Renal cortical epithelial cell (primary cell): ENCODE measurements at regions not wholly inside any gene's neighbourhood (a gene's known extent, or its start where the extent isn't known, plus 50 kb on each side); places are given as distances from the start of the nearest gene placed in this dataset.
"Not testable (repeated sequence)": the region's sequence is repeated elsewhere in the genome, so short reads cannot be mapped to it uniquely, and the experiment has no call there.

Source experiments
- DNase-seq: peaks from one replicate; pipeline ENCODE4 v3.0.0-alpha.2; 2011; ENCODE audit warnings: low read depth

DNA sequence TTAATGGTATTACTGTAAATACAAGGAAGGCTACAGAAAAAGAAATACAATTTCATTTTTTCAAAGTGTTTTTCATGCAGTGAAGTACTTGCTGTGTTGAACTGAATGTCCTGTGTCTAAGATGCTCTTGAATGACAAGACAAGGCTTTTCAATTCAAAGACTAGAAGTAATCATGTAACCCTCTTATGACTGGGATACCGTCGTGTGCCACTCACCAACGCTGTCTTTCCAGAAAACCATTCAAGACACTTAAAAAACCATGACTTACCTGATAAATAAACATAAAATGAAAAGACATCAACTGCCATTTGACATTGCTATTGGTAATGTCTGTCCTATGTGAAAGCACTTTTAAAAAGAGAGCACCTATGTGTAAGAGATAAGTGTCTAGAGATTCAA, 183.1 kb upstream of the DPP10 start:
- no peak for DNase-seq

DNA sequence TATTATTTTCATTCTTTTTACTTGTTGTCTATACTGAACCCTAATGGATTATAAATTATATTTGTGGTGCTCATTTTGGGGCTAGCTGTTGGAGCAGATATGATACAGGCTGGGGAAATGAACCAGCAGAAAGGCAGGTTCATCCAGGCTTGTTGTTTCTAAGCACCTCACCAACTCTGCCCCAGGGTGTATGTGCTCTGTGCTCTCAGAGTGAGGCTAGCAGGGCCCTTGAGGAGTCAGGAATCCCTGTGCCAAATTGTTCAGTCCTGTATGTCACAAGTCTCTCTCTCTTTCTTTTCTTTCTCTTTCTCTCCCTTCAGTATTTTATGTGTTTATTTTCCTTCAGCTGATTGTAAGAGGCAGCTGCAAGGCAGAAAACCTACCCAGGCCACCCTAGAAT, 181.1 kb upstream of the DPP10 start:
- DNase-seq, result no peak

DNA sequence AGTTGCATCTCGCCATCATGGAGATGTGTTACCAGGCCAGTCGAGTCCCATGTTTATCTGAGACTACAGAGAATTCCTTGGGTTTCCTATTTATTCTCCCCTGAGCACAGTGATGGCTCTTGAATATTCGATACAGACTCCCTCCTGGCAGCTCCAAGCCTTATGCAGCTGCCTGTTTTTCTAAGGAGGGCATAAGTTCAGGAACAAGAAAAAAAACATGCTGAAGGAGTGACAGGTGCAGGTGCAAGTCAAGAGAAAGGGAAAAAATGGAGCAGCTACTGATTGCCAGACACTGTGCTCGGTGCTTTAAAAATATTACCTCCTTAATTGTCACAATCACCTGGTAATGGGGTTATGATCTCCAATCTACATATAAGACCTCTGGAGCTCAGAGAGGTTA, 177.2 kb upstream of the DPP10 start:
- DNase-seq, result no peak

DNA sequence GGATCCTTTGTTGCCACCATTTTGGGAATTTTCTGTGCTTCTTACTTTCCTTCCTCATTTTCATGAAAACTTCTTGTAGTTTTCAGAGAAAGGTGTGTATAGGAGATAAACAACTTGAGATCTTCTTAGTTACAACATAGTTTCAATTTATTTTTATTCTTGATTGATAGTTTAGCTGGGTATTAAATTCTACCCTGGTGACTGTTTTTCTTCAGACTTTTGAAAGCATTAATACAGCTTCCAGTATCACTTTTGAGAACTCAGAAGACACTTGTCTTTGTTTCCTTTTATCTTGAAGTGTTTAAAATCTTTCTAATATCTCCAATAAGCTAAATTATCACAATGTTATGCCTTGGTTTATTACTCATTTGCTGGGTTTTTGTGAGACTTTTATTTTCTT, 167.5 kb upstream of the DPP10 start:
- no peak for DNase-seq

DNA sequence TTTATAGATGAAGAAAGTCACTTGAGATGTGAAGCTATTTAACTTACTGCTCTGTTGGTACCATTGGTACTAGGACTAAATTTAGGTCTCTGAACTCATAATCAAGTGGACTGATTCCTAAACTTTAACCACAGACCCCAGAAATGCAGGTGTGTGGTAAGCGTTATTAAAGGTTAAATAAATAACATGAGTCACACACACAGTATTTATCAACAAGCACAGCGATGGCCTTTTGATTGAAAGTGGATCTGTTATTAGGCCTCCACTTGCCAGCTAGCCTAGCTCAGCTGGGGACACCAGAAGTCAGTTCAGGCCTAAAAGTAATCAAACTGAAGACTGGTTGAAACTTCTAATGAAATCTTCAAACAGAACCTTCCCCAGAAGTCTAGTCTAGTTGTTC, 161.3 kb upstream of the DPP10 start:
- DNase-seq, result no peak

DNA sequence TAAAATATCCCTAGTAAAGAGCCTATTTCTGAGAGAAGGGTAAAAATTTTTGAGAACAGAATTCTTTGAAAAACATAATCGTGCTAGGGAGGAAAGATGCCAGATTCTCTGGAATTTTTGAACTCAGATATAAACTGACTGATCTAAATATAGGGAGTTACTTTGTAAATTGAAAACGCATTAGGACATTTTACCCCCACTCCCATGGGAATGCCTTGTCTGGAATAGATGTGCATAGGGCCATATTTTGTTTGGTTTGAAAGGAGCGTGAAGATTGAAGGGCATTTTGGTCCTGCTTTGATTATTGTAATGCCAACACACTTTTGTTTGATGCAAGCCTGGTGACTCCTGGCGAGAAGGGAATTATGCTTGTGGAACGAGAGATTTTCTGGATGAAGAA, 158.7 kb upstream of the DPP10 start:
- DNase-seq, result no peak

DNA sequence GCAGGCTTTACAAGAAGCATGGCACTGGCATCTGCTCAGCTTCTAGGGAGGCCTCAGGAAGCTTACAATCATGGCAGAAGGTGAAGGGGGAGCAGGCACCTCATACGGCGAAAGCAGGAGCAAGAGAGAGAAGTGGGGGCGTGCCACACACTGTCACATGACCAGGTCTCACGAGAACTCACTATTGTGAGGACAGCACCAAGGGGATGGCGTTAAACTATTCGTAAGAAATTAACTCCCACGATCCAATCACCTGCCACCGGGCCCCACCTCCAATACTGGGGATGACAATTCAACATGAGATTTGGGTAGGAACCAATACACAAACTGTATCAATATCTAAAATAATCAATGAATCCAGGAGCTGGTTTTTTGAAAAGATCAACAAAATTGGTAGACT, 156.0 kb upstream of the DPP10 start:
- DNase-seq, result no peak

DNA sequence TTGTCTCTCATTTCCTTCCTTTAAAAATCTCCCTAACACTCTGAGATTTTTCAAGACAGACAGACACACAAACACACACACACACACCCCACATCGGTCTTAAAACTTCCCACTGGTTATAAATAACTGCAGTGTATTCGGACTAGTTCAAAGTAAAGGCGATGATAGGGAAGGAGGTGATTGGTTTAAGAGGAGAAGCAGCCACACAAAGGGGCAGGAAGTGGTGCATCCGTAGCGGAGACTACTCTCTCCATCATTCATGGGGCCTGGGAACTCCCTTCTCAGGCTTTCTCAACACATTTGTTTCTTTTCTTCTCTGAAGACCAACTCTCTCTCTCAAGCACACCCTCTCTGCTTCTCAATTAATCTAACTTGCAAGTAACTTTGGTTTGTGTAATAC, 149.1 kb upstream of the DPP10 start:
- no peak for DNase-seq

DNA sequence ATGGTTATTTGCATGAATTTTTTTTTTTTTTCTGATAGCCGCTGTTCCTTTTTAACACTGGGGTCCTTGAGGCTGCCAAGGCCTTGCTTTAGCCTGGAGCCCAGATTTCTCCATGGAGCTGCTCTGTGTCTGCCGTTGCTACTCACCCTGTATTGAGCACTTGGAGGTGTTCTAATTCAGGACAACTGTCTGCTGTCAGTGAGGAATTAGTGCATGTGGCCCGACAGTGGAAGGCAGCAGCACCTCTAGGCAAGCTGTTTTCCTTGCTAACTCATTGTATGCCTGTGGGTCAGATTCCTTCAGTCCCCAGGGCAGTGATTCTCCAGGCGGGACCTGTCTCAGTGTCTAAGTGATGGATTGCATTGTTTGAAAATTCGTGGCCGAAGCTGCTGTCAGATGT, 147.7 kb upstream of the DPP10 start:
- DNase-seq, result no peak

DNA sequence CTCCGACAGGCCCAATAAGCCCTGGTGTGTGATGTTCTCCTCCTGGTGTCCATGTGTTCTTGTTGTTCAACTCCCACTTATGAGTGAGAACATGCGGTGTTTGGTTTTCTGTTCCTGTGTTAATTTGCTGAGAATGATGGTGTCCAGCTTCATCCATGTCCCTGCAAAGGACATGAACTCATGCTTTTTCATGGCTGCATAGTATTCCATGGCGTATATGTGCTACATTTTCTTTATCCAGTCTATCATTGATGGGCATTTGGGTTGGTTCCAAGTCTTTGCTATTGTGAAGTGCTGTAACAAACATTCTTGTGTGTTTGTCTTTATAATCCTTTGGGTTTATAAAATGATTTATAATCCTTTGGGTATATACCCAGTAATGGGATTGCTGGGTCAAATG, 142.1 kb upstream of the DPP10 start:
- DNase-seq, result not testable (repeated sequence)

DNA sequence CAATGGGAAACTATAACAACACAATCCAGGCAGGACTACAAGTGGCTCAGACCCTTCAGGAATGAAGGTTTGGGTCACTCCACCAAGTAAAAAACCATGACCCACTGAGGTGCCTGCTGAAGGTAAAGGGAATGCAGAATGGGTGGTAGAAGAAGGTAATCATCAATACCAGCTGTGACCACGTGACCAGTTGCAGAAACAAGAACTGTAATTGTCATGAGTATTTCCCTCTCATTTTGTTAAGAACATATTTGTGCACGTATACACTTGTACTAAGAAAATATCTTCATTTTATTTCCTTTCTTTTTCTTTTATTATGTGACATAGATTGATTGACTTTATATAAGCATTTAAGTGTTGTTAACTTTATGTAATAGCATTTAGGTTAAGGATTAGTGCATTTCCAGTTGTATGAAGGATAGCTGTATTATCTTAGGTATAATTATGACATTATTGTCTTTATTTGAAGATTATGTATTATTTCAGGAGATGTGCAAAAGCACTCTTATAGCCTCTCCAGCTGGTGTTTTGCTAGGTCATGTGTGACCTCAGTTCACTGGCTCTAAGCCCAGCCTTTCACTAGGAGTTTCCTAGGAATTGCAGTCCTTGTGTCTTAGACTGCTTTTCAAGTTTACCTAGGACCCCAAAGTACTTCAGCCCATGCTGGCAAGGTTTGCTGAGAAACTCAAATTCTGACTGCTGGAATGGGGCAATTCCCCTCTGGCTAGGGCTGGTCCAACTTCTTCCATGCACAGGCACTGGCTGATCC, 125.7 kb upstream of the DPP10 start:
- DNase-seq, result no peak

DNA sequence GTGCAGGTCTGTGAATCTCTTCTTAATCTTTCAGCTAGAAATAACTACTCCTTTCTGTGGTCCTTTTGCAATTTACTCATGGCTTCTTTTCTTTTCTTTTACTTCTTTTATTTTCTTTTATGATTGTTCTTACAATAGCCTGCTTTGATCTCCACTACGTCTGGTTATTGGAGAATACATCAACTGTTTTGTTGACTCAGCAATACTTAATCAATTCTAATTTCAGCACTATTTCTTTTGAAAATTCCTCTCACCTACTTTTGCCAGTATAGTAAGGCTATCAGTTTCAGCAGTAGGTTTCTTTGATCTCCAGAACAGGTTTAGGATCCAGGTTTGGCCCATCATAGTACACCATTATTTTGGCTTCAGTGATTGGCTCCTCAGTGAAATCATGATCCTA, 111.8 kb upstream of the DPP10 start:
- DNase-seq, result no peak

DNA sequence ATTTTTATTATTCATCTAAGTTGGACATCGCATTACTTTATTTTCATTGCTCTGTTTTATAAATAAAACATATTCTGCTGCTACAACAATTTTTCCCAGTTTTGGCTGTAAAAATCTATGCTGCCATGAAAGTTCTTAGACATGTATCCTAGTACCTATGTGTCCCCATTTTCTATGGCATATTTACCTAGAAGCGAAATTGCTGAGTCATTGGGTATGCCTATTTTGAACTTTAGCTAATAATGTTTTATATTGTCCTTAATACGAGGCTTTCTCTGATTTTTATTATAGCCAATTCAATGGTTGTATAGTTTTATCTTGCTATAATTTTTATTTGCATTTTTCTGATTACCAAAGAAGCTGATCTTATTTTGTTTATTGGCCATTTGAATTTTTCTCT, 110.5 kb upstream of the DPP10 start:
- DNase-seq, result no peak

DNA sequence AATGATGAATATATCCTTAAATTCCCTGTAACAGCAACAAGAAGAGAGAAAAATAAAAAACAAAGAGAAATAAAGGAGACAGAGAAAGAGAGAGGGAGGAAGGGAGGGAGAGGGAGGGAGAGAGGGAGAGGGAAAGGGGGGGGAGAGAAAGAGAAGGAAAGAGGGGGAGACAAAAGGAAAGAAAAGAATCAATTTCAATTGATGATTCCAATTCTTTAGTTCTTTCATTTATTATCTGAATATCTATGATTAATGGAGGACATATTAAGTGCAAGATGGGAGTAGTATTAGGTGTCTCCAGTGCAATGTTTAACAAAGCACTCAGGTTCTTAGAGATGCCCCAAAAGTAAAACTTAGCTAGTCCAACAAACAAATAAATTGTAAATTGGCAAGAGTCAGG, 97.2 kb upstream of the DPP10 start:
- DNase-seq, result no peak

DNA sequence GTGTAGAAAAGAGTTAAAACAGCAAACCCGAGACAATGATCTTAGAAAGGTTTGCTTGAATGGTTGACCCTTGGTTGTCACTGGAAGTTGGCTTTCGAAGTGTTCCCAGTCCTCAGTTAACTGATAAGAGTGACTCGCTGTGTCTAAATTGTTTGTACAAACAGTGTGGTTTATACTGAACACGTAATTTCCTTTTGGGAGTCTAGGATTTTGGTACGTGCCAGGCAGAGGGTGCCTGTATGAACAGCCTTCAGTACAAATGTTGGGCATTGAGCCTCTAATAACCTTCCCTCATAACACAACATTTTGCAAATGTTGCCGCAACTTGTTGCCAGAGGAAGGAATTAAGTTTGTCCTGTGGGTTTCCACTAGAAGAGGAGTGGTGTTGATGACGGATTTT, 95.8 kb upstream of the DPP10 start:
- DNase-seq, result no peak

DNA sequence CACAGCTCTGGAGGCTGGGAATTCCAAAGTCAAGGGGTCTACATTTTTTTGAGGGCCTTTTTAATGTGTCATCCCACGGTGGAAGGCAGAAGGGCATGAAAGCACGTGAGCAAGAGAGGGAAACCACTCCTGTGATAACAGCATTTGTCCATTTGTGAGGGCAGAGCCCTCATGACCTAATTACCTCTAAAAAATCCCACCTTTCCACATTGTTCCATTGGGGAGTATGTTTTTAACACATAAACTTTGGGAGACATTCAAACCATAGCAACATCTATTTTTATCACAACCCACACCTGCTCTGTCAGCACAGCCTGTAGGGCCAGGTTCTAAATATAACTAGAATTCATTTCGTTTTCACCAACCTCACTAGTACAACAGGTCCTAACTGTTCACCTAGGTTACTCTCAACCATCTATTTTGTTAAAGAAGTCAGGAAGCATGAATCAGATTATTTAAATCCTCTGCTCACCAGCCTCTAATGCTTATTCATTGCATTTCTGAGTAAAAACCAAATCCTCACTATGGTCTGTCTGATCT, 92.2 kb upstream of the DPP10 start:
- no peak for DNase-seq

DNA sequence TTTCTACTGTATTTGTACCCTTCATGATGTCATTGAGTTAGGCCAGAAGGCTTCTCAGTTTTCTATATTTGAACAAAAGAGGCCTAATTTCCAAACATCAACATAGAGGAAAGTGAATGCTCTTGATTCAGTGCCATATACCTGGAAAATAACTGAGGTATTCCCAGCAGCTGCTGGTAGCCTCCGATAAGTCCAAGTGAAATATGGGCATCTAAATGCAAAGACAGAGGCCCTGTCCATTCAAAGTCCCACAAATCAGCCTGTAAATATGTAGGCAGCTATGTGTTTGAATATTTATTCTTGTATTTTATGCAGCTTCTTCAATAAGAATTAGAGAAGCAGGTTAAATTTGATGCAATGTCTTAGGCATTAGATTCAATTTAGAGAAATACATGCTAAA, 89.5 kb upstream of the DPP10 start:
- no peak for DNase-seq

DNA sequence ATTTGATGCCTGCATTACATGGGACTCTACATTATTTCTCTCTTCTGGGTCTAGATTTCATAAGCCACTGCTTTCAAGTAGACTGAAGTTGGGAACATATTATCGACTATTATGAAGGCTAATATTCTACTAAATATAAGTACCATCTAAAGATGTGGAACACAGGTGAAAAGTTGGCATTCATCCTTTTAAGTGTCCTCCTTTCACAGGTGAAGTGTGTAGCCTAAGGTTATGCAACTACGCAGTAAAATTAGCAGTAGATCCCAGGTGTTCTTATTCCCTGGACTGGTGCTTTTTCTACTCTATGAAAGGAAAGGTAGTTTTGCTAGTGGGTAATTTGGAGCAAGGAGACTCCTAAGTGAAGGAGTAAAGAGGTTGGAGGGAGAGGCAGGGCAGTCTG, 88.2 kb upstream of the DPP10 start:
- DNase-seq, result no peak

DNA sequence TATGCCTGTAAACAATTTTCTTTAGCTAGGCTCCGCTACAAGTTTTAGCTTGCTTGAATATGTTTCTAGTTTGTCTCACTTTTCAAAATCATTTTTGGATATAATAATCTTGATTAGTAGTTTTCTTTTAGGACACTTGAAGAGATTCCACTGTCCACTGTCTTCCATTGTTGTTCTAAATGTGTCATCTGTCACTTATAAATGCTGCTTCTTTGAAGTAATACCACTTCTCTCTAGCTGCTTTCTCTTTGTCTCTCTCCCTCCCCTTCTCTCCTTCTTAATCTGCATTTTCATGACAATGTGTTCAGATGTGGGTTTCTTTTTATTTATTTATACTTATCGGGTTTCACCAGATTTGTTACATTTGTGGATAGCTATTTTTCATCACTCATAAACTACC, 73.7 kb upstream of the DPP10 start:
- no peak for DNase-seq

DNA sequence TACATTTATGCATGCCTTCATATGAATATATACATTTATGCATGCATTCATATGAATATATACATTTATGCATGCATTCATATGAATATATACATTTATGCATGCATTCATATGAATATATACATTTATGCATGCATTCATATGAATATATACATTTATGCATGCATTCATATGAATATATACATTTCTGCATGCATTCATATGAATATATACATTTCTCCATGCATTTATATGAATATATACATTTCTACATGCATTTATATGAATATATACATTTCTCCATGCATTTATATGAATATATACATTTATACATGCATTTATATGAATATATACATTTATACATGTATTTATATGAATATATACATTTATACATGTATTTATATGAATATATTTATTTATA, 70.7 kb upstream of the DPP10 start:
- peak; percentile 7 for DNase-seq

DNA sequence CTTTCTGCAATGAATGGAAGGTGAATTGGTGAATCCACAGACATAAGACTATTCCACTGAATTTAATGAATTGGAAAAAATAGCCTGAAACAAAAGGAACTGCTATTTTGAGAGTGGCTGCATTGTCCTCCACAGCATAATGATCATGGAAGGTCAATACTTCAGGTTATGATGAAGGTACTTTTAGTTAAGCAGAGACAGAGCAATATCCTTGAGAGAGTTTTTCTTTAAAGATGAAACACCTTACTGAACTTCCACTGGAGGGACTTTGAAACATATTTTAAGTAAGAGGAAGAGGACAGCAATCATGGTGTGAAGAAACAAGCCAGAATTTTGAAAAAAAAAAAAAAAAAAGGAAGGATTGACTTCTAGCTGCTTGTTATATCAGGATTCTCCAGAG, 68.8 kb upstream of the DPP10 start:
- no peak for DNase-seq

DNA sequence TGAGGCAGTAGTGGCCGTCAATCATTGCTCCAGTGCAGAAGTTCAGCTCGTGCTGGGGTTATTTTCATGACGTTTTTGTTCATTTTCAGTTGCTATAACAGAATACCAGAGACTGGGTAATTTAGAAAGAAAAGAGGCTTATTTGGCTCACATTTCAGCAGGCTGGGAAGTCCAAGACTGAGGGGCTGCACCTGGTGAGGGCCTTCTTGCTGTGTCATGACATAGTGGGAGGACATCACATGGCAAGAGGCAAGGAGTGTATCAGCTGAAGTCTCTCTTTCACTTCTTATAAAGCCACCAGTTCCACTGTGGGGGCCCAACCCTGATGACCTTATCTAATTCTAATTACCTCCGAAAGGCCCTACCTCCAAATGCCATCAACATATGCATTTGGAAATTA, 58.0 kb upstream of the DPP10 start:
- DNase-seq, result no peak

DNA sequence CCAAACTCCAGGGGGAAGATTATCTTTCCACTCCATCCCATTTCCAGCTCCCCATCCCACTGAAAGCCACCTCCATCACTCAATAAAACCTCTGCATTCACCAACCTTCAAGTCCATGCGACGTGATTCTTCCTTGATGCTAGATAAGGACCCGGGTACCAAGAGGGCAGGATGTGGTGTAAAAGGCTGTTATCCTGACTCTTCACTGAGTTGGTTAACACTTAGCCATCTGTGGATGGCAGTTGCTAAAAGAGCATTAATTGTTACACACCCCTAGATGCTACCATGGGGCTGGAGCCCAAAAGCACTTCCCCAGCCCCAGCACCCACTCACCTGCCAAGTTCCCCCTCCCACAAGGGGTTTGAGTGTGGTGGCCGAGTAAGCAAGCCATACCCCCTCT, 53.4 kb upstream of the DPP10 start:
- no peak for DNase-seq
